CD4-positive, alpha-beta T cell (primary cell): ENCODE measurements at regions not wholly inside any gene's neighbourhood (a gene's known extent, or its start where the extent isn't known, plus 50 kb on each side); places are given as distances from the start of the nearest gene placed in this dataset.

Source experiments
- ATAC-seq: fragments of 200-7000 bp; cut with Tn5 transposase; one replicate; pipeline ENCODE4 v1.10.0; 2022; ENCODE audit warnings: mild to moderate bottlenecking; ENCODE audit not compliant: poor library complexity
- CTCF ChIA-PET: fragments of 350-600 bp; sonication (Branson Sonifier 250); formaldehyde crosslinking; loops from one replicate; lab custom pipeline; 2021; ENCODE audit warnings: antibody characterized with exemption, inconsistent platforms; lab: Charles Lee
- POLR2A ChIA-PET: fragments of 350-600 bp; sonication (Branson Sonifier 250); formaldehyde crosslinking; loops from one replicate; lab custom pipeline; 2021; ENCODE audit warnings: antibody characterized with exemption, inconsistent platforms; lab: Charles Lee
- DNase-seq, 14 experiments: peaks; one replicate each; pipeline ENCODE4 v3.0.0-alpha.2; 2013 to 2020; ENCODE audit warnings: mixed read lengths in 2 of 14
- H3K27ac ChIP-seq, 2 donors: one replicate each; pipeline versions ENCODE4 v1.5.1 to v1.7.0; 2013; ENCODE audit warnings: low read length in 2 of 2, low read depth in 1 of 2, mild to moderate bottlenecking in 1 of 2
- H3K27me3 ChIP-seq, 2 experiments: 1 replicate in 1 of 2; 2 replicates in 1 of 2; pipeline versions ENCODE4 v1.6.1 to v1.7.0; 2013; ENCODE audit warnings: low read length in 2 of 2, control low read depth in 1 of 2, mild to moderate bottlenecking in 1 of 2, moderate library complexity in 1 of 2; ENCODE audit not compliant: insufficient read depth in 2 of 2, control insufficient read depth in 1 of 2
- H3K36me3 ChIP-seq: one replicate; pipeline ENCODE4 v1.6.1; 2013; ENCODE audit warnings: low read length, control low read depth; ENCODE audit not compliant: insufficient read depth
- H3K4me1 ChIP-seq: one replicate; pipeline ENCODE4 v1.6.1; 2013; ENCODE audit warnings: low read length, control low read depth; ENCODE audit not compliant: insufficient read depth
- H3K4me3 ChIP-seq: one replicate; pipeline ENCODE4 v1.5.1; 2013; ENCODE audit warnings: mild to moderate bottlenecking, low read length, moderate library complexity
- H3K9me3 ChIP-seq, 2 experiments: 1 replicate in 1 of 2; 2 replicates in 1 of 2; pipeline versions ENCODE4 v1.6.1 to v1.7.0; 2013; ENCODE audit warnings: low read length in 2 of 2, mild to moderate bottlenecking in 2 of 2, control low read depth in 1 of 2, moderate library complexity in 1 of 2; ENCODE audit not compliant: control insufficient read depth in 1 of 2, insufficient read depth in 1 of 2
- H3K27ac Mint-ChIP-seq: one replicate; pipeline ENCODE4 v1.8.0; 2020; ENCODE audit warnings: mixed read lengths
- H3K27me3 Mint-ChIP-seq: one replicate; pipeline ENCODE4 v1.8.0; 2021; ENCODE audit warnings: mixed read lengths
- H3K36me3 Mint-ChIP-seq: one replicate; pipeline ENCODE4 v1.8.0; 2021; ENCODE audit warnings: low read depth, mixed read lengths
- H3K4me1 Mint-ChIP-seq: one replicate; pipeline ENCODE4 v1.8.0; 2021; ENCODE audit warnings: low read depth, mixed read lengths
- H3K4me3 Mint-ChIP-seq: one replicate; pipeline ENCODE4 v1.8.0; 2020; ENCODE audit warnings: mild to moderate bottlenecking, mixed read lengths
- H3K9me3 Mint-ChIP-seq: one replicate; pipeline ENCODE4 v1.8.0; 2020; ENCODE audit warnings: mixed read lengths
- intact Hi-C, 2 experiments: fragments of 100-400 bp; cut with DNase I in 1 of 2; cut with micrococcal nuclease in 1 of 2; formaldehyde crosslinking; loops; one replicate each; pipeline versions ENCODE4 v1.15.1 to v1.9.0; 2023 to 2025; cut with DNase I, micrococcal nuclease
- TF ChIP-seq, protein P1 (sequence below): fragments of 200-600 bp; IDR thresholded peaks from one replicate; pipeline ENCODE4 v1.8.0; 2022; ENCODE audit warnings: antibody characterized with exemption, mild to moderate bottlenecking

DNA sequence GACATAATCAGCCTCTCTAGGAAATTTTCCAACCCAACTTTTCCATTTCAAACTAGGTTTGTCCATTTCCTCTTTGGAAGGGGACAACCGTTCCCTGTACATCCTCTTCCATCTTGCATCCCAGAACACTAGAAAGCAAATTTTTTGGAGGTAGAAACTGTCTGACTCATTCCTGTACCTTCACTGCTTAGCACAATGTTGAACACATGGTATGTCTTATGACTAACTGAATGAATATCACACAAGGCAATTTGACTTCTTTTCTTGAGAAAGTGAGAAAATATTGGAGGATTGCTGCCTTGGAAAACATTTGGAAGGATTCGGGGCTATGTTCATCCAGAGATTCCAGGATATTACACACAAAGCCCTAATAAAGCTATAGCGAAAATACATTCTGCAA lies 289.1 kb downstream of the FGFR2 start:
- DNase-seq (no peak), ATAC-seq (no peak)
- no peaks in the 10 kb centered on the region for H3K36me3 ChIP-seq
- Mint-ChIP-seq H3K27ac (no peak overlapping the region), H3K4me3 (no peak overlapping the region), H3K4me1 (no peaks in the 10 kb centered on the region), H3K9me3 (peaks cover 2% of the 10 kb centered on the region), H3K36me3 (no peaks in the 10 kb centered on the region), H3K27me3 (no peaks in the 10 kb centered on the region)
- H3K27ac ChIP-seq: no peak overlapping the region
- ChIA-PET CTCF (no interaction called here), POLR2A (no interaction called here)
- TF ChIP-seq, protein P1, sequence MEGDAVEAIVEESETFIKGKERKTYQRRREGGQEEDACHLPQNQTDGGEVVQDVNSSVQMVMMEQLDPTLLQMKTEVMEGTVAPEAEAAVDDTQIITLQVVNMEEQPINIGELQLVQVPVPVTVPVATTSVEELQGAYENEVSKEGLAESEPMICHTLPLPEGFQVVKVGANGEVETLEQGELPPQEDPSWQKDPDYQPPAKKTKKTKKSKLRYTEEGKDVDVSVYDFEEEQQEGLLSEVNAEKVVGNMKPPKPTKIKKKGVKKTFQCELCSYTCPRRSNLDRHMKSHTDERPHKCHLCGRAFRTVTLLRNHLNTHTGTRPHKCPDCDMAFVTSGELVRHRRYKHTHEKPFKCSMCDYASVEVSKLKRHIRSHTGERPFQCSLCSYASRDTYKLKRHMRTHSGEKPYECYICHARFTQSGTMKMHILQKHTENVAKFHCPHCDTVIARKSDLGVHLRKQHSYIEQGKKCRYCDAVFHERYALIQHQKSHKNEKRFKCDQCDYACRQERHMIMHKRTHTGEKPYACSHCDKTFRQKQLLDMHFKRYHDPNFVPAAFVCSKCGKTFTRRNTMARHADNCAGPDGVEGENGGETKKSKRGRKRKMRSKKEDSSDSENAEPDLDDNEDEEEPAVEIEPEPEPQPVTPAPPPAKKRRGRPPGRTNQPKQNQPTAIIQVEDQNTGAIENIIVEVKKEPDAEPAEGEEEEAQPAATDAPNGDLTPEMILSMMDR: no peak
- H3K27me3 ChIP-seq: no peaks in the 10 kb centered on the region
- H3K9me3 ChIP-seq: peaks cover 0 to under 1% of the 10 kb centered on the region in 2 experiments
- intact Hi-C loops: no loop called here
- H3K4me3 ChIP-seq: no peak overlapping the region
- no peaks in the 10 kb centered on the region for H3K4me1 ChIP-seq

DNA sequence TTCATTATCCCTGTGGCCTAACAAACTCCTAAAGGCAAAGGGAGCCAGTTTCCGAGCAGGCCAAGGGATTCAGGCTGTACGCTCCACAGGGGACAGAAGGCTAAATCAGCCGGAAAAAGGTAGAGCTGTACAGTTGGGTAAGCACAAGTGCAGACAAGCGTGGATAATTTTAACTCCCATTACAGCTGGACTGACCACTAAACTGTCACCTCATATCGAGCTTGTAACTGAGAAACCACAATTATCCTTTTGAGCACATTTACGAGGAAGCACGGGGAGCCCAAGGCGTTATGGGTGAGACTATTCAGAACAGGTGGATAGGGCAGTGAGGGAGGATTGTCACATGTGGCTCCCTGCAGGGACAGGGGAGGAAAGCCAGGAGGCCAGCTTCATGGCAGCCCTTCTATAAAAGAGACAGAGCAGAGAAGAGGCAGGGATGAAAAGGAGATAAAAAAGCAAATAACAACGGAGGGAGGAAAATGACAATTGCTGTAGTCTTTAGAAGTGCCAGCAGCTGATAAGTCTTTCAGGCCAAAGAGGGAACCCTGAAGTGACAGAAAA lies 288.0 kb downstream of the FGFR2 start:
- ChIA-PET POLR2A (no interaction called here), CTCF (no interaction called here)
- H3K27me3 Mint-ChIP-seq: no peaks in the 10 kb centered on the region
- Histone ChIP-seq H3K4me1 (no peaks in the 10 kb centered on the region), H3K27ac (no peak overlapping the region), H3K27me3 (no peaks in the 10 kb centered on the region), H3K9me3 (peaks cover 0 to 3% of the 10 kb centered on the region in 2 experiments), H3K4me3 (no peak overlapping the region), H3K36me3 (no peaks in the 10 kb centered on the region)
- no peaks in the 10 kb centered on the region for H3K4me1 Mint-ChIP-seq
- H3K4me3 Mint-ChIP-seq: no peak overlapping the region
- intact Hi-C loops: no loop called here
- DNase-seq (no peak), ATAC-seq (no peak)
- H3K9me3 Mint-ChIP-seq: peaks cover 2% of the 10 kb centered on the region
- no peaks in the 10 kb centered on the region for H3K36me3 Mint-ChIP-seq
- H3K27ac Mint-ChIP-seq: no peak overlapping the region
- TF ChIP-seq, protein P1: no peak

DNA sequence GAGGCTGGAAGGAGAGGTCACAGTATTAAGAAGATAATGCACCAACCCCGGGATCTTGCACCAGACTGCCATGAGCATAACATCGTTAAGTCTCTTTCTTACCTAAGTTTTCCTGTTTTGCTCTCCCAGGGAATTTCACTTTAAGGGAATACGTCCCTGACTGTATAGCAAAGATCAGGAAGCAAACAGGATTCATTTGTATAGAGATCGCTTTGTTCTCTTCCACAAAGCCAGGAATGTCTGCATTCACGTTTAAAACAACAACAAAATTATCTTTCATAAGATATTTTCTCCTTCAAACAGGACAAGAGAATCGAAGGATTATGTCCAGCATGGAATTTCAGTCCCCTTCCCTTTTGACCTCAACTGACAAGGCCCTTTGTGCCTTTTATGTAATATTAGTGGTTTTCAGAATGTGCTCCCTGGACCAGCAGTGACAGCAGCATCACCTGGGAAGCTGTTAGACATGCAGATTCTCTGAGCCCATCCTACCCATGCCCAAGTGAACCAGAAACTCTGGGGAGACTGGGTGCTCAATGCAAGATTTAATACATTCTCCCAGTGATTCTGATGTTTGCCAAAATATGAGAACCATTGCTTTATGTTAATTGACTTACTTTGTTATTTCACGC lies 286.3 kb downstream of the FGFR2 start:
- peaks cover 0 to 3% of the 10 kb centered on the region in 2 experiments for H3K9me3 ChIP-seq
- DNase-seq (no peak), ATAC-seq (no peak)
- Mint-ChIP-seq H3K4me3 (no peak overlapping the region), H3K27me3 (no peaks in the 10 kb centered on the region), H3K4me1 (no peaks in the 10 kb centered on the region), H3K27ac (no peak overlapping the region), H3K9me3 (peaks cover 2% of the 10 kb centered on the region), H3K36me3 (no peaks in the 10 kb centered on the region)
- TF ChIP-seq, protein P1: no peak
- H3K36me3 ChIP-seq: no peaks in the 10 kb centered on the region
- CTCF ChIA-PET: no interaction called here
- H3K27ac ChIP-seq: no peak overlapping the region
- H3K27me3 ChIP-seq: no peaks in the 10 kb centered on the region
- no peaks in the 10 kb centered on the region for H3K4me1 ChIP-seq
- POLR2A ChIA-PET: no interaction called here
- H3K4me3 ChIP-seq: no peak overlapping the region
- intact Hi-C loops: no loop called here
